Neural crest cell (in vitro differentiated cells): ENCODE measurements at regions not wholly inside any gene's neighbourhood (a gene's known extent, or its start where the extent isn't known, plus 50 kb on each side); places are given as distances from the start of the nearest gene placed in this dataset.

Experiments
- DNase-seq: peaks from one replicate; pipeline ENCODE4 v3.0.0; 2021; ENCODE audit warnings: low read depth, mixed read lengths, low spot score
- H3K27ac Mint-ChIP-seq: one replicate; pipeline ENCODE4 v1.8.0; 2021; ENCODE audit warnings: mild to moderate bottlenecking, mixed read lengths; ENCODE audit not compliant: unreplicated experiment
- H3K27me3 Mint-ChIP-seq: 2 replicates; pipeline ENCODE4 v1.8.0; 2021; ENCODE audit warnings: low read depth, mild to moderate bottlenecking, mixed read lengths
- H3K36me3 Mint-ChIP-seq: 2 replicates; pipeline ENCODE4 v1.8.0; 2021; ENCODE audit warnings: low read depth, mild to moderate bottlenecking, mixed read lengths
- H3K4me1 Mint-ChIP-seq: 2 replicates; pipeline ENCODE4 v1.8.0; 2021; ENCODE audit warnings: mixed read lengths
- H3K4me3 Mint-ChIP-seq: one replicate; pipeline ENCODE4 v1.8.0; 2021; ENCODE audit warnings: mild to moderate bottlenecking, mixed read lengths
- H3K9me3 Mint-ChIP-seq: 2 replicates; pipeline ENCODE4 v1.8.0; 2021; ENCODE audit warnings: mixed read lengths
- CTCF ChIP-seq: fragments of 200-600 bp; sonication (generic); conservative IDR thresholded peaks from 2 replicates; pipeline ENCODE4 v1.5.0; 2021; ENCODE audit warnings: antibody characterized with exemption, mild to moderate bottlenecking

DNA sequence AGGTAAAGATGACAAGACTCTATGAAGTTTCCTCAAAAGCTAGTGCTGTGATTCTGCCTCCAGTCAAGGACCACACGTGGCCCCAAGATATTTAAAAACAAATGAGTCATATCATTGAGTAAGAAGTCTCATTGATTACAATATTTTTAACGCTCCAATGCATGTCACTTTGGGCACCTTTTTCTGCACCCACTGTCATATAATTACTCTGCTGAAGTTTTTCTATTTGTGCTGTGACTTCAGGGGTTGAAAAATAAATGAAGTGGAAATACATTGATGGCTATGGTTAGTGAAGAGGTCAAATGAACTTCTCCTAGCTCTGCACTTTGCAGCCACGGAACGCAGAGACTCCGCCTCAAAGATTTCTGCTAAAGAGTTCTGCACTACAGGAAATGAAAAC, 344.3 kb upstream of the KYNU start:
- no peak for TF ChIP-seq CTCF
- Mint-ChIP-seq H3K9me3 (no peaks in the 10 kb centered on the region), H3K27me3 (no peaks in the 10 kb centered on the region), H3K4me3 (no peak overlapping the region), H3K36me3 (no peaks in the 10 kb centered on the region), H3K4me1 (peaks cover 9% of the 10 kb centered on the region), H3K27ac (no peak overlapping the region)
- no peak for DNase-seq

DNA sequence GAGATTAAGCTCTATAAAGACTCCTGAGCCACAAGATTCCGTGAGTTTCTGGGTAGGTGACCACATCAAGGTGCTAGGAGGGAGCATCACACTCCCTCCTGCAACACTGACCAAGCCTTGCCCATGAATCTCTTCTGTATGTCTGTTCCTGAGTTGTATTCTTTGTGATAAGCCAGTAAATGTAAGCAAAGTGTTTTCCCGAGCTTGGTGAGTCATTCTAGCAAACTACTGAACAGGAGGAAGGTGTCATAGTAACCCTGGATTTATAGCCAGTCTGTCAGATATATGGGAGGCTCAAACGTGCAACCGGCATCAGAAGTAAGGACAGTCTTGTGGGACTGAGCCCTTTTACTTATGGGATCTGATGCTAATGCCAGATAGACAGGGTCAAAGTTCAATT, 346.1 kb upstream of the KYNU start:
- H3K27me3 Mint-ChIP-seq = no peaks in the 10 kb centered on the region
- H3K36me3 Mint-ChIP-seq = no peaks in the 10 kb centered on the region
- H3K4me3 Mint-ChIP-seq = no peak overlapping the region
- H3K9me3 Mint-ChIP-seq = no peaks in the 10 kb centered on the region
- H3K4me1 Mint-ChIP-seq = peaks cover under 1% of the 10 kb centered on the region
- DNase-seq = no peak
- no peak for TF ChIP-seq CTCF
- no peak overlapping the region for H3K27ac Mint-ChIP-seq

- no peaks in the 10 kb centered on the region for H3K9me3 Mint-ChIP-seq
- H3K36me3 Mint-ChIP-seq = no peaks in the 10 kb centered on the region
- H3K4me1 Mint-ChIP-seq = no peaks in the 10 kb centered on the region
- TF ChIP-seq CTCF = no peak
- H3K4me3 Mint-ChIP-seq = no peak overlapping the region
- no peak for DNase-seq
- no peaks in the 10 kb centered on the region for H3K27me3 Mint-ChIP-seq
- H3K27ac Mint-ChIP-seq = no peak overlapping the region
Observed at GRCh38 chr2:142525720-142526119, 351.7 kb upstream of the KYNU start.

- Mint-ChIP-seq H3K27me3 (no peaks in the 10 kb centered on the region), H3K36me3 (no peaks in the 10 kb centered on the region), H3K27ac (no peak overlapping the region), H3K9me3 (no peaks in the 10 kb centered on the region), H3K4me1 (no peaks in the 10 kb centered on the region), H3K4me3 (no peak overlapping the region)
- no peak for TF ChIP-seq CTCF
- no peak for DNase-seq
Observed at GRCh38 chr2:142521492-142521891, 356.0 kb upstream of the KYNU start.

GRCh38 chr2:142515493-142515892, 362.0 kb upstream of the KYNU start:
- Mint-ChIP-seq H3K9me3 (peaks cover 4% of the 10 kb centered on the region), H3K4me3 (no peak overlapping the region), H3K27me3 (no peaks in the 10 kb centered on the region), H3K27ac (no peak overlapping the region), H3K4me1 (no peaks in the 10 kb centered on the region), H3K36me3 (no peaks in the 10 kb centered on the region)
- no peak for TF ChIP-seq CTCF
- no peak for DNase-seq

DNA sequence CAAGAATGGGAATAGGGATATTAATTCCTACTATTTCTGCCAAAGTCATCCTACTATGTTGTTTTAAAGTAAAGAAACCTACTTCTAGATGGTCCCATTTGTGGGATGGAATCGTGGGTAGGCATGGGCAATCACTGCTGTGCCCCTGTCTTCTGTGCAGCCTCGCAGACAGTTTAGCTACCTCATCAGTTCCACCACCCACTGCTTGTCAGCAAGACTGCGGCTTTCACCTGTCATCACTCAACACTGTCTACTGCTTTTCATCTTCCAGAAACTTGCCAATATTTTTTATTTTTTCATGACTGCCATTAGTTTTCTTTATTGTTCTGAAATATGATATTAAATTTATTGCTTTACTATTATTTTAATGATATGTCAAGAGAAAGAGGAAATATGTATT, 368.1 kb upstream of the KYNU start:
- Mint-ChIP-seq H3K4me3 (no peak overlapping the region), H3K9me3 (peaks cover 5% of the 10 kb centered on the region), H3K4me1 (no peaks in the 10 kb centered on the region), H3K27me3 (no peaks in the 10 kb centered on the region), H3K27ac (no peak overlapping the region), H3K36me3 (no peaks in the 10 kb centered on the region)
- TF ChIP-seq CTCF = no peak
- no peak for DNase-seq
